NT2/D1 (cell line): ENCODE measurements at regions not wholly inside any gene's neighbourhood (a gene's known extent, or its start where the extent isn't known, plus 50 kb on each side); places are given as distances from the start of the nearest gene placed in this dataset.

Source experiments
- YY1 ChIP-seq: IDR thresholded peaks from 2 replicates; pipeline ENCODE4 v1.6.1; 2011; ENCODE audit not compliant: insufficient read length, insufficient read depth
- ZNF274 ChIP-seq: IDR thresholded peaks from 2 replicates; pipeline ENCODE4 v1.6.1; 2011; ENCODE audit warnings: mild to moderate bottlenecking, low read depth, low read length

- TF ChIP-seq YY1 (no peak), ZNF274 (no peak)
Measured at GRCh38 chr15:31525988-31526665, 199.5 kb downstream of the KLF13 start.
